ENCODE measurements at regions not wholly inside any gene's neighbourhood (a gene's known extent, or its start where the extent isn't known, plus 50 kb on each side); places are given as distances from the start of the nearest gene placed in this dataset.

- Mint-ChIP-seq H3K36me3 (ENCODE audit: insufficient read depth) (no peaks in the 10 kb centered on the region), H3K4me3 (no peak overlapping the region), H3K9me3 (no peaks in the 10 kb centered on the region), H3K27ac (ENCODE audit: low read depth) (no peak overlapping the region), H3K4me1 (peaks cover 7% of the 10 kb centered on the region), H3K27me3 (no peaks in the 10 kb centered on the region)
- DNase-seq (ENCODE audit: low spot score in 2 of 2), result no peak
- no peak for ATAC-seq (replicated peaks; ENCODE audit: extremely low read depth, poor library complexity, severe bottlenecking)
These were observed 239.6 kb upstream of the B3GALT2 start for GRCh38 chr1:193426061-193426460.

GRCh38 chr1:193421487-193421886, 235.1 kb upstream of the B3GALT2 start:
- no peak overlapping the region for H3K27ac Mint-ChIP-seq (ENCODE audit: low read depth)
- DNase-seq (ENCODE audit: low spot score in 2 of 2), result no peak
- no peak overlapping the region for H3K4me3 Mint-ChIP-seq
- H3K27me3 Mint-ChIP-seq, result no peaks in the 10 kb centered on the region
- ATAC-seq (replicated peaks; ENCODE audit: extremely low read depth, poor library complexity, severe bottlenecking), result no peak
- peaks cover 18% of the 10 kb centered on the region for H3K4me1 Mint-ChIP-seq
- H3K9me3 Mint-ChIP-seq, result no peaks in the 10 kb centered on the region
- H3K36me3 Mint-ChIP-seq (ENCODE audit: insufficient read depth), result no peaks in the 10 kb centered on the region

GRCh38 chr1:193419295-193419694, 232.9 kb upstream of the B3GALT2 start:
- Mint-ChIP-seq H3K36me3 (ENCODE audit: insufficient read depth) (no peaks in the 10 kb centered on the region), H3K27me3 (no peaks in the 10 kb centered on the region), H3K27ac (ENCODE audit: low read depth) (peak overlapping the region; percentile 88), H3K4me3 (peak overlapping the region; percentile 72), H3K9me3 (no peaks in the 10 kb centered on the region), H3K4me1 (peaks cover 18% of the 10 kb centered on the region)
- DNase-seq (ENCODE audit: low spot score in 2 of 2), result no peak
- no peak for ATAC-seq (replicated peaks; ENCODE audit: extremely low read depth, poor library complexity, severe bottlenecking)

- Mint-ChIP-seq H3K36me3 (ENCODE audit: insufficient read depth) (no peaks in the 10 kb centered on the region), H3K27ac (ENCODE audit: low read depth) (peak overlapping the region; percentile 88), H3K4me1 (peaks cover 18% of the 10 kb centered on the region), H3K27me3 (no peaks in the 10 kb centered on the region), H3K4me3 (peak overlapping the region; percentile 72), H3K9me3 (no peaks in the 10 kb centered on the region)
- ATAC-seq (replicated peaks; ENCODE audit: extremely low read depth, poor library complexity, severe bottlenecking), result no peak
- no peak for DNase-seq (ENCODE audit: low spot score in 2 of 2)
These were observed 232.3 kb upstream of the B3GALT2 start for GRCh38 chr1:193418745-193419058.

GRCh38 chr1:193417945-193418744, 231.7 kb upstream of the B3GALT2 start:
- DNase-seq (ENCODE audit: low spot score in 2 of 2) (no peak), ATAC-seq (replicated peaks; ENCODE audit: extremely low read depth, poor library complexity, severe bottlenecking) (peak; percentile 77)
- H3K4me3 Mint-ChIP-seq, result peak overlapping the region; percentile 72
- H3K36me3 Mint-ChIP-seq (ENCODE audit: insufficient read depth), result no peaks in the 10 kb centered on the region
- H3K27ac Mint-ChIP-seq (ENCODE audit: low read depth), result peak overlapping the region; percentile 88
- H3K27me3 Mint-ChIP-seq, result no peaks in the 10 kb centered on the region
- peaks cover 4% of the 10 kb centered on the region for H3K9me3 Mint-ChIP-seq
- H3K4me1 Mint-ChIP-seq, result peaks cover 18% of the 10 kb centered on the region

GRCh38 chr1:193417403-193417802, 231.0 kb upstream of the B3GALT2 start:
- Mint-ChIP-seq H3K9me3 (peaks cover 5% of the 10 kb centered on the region), H3K36me3 (ENCODE audit: insufficient read depth) (no peaks in the 10 kb centered on the region), H3K4me1 (peaks cover 18% of the 10 kb centered on the region), H3K4me3 (peak overlapping the region; percentile 72), H3K27ac (ENCODE audit: low read depth) (peak overlapping the region; percentile 88), H3K27me3 (no peaks in the 10 kb centered on the region)
- DNase-seq (ENCODE audit: low spot score in 2 of 2) (no peak), ATAC-seq (replicated peaks; ENCODE audit: extremely low read depth, poor library complexity, severe bottlenecking) (no peak)

- Mint-ChIP-seq H3K4me1 (peaks cover 27% of the 10 kb centered on the region), H3K27ac (ENCODE audit: low read depth) (peak overlapping the region; percentile 88), H3K36me3 (ENCODE audit: insufficient read depth) (no peaks in the 10 kb centered on the region), H3K4me3 (no peak overlapping the region), H3K9me3 (peaks cover 5% of the 10 kb centered on the region), H3K27me3 (no peaks in the 10 kb centered on the region)
- DNase-seq (ENCODE audit: low spot score in 2 of 2), result no peak
- ATAC-seq (replicated peaks; ENCODE audit: extremely low read depth, poor library complexity, severe bottlenecking), result no peak
These were observed 230.0 kb upstream of the B3GALT2 start for GRCh38 chr1:193416226-193417024.

DNA sequence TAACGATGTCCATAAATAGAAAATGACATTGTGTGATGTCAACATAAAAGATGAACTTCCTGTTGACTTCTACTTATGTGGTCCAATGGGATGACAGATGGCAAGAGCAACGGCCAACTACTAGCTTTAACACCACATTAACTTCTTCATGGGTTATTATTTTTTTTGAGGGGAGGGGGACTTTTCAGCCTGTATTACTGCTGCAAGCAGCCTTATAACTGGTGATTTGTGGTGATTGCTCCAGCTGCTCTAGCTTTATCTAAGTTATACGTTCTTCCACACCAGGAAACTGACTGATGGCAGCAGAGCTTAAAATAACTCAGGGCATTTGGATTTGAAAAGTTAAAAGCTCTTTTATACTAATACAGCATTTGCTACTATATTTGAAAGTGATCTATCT, 228.8 kb upstream of the B3GALT2 start:
- no peaks in the 10 kb centered on the region for H3K27me3 Mint-ChIP-seq
- DNase-seq (ENCODE audit: low spot score in 2 of 2) (no peak), ATAC-seq (replicated peaks; ENCODE audit: extremely low read depth, poor library complexity, severe bottlenecking) (no peak)
- no peaks in the 10 kb centered on the region for H3K36me3 Mint-ChIP-seq (ENCODE audit: insufficient read depth)
- H3K4me1 Mint-ChIP-seq, result peaks cover 27% of the 10 kb centered on the region
- H3K27ac Mint-ChIP-seq (ENCODE audit: low read depth), result no peak overlapping the region
- no peak overlapping the region for H3K4me3 Mint-ChIP-seq
- peaks cover 5% of the 10 kb centered on the region for H3K9me3 Mint-ChIP-seq

DNA sequence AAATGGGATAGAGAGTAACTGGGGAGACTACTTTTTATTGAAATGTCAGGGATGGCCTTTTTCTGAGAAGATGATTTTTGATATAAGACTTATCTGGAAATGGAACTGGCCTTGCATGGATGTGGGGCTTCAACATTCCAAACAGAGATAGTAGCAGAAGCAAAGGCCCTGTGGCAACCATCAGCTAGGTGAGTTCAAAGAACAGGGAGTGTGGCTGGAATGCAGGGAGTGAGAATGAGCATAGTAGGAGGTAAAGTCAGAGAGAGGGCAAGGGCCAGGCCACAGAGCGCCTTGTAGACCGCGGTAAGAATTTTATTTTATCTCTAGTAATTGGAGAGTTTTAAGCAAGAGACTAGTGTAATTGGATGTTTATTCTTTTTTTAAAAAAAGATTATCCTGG, 227.0 kb upstream of the B3GALT2 start:
- ATAC-seq (replicated peaks; ENCODE audit: extremely low read depth, poor library complexity, severe bottlenecking) (no peak), DNase-seq (ENCODE audit: low spot score in 2 of 2) (no peak)
- Mint-ChIP-seq H3K9me3 (peaks cover 5% of the 10 kb centered on the region), H3K4me3 (no peak overlapping the region), H3K27ac (ENCODE audit: low read depth) (peak overlapping the region; percentile 71), H3K36me3 (ENCODE audit: insufficient read depth) (no peaks in the 10 kb centered on the region), H3K4me1 (peaks cover 20% of the 10 kb centered on the region), H3K27me3 (no peaks in the 10 kb centered on the region)

- DNase-seq (ENCODE audit: low spot score in 2 of 2) (no peak), ATAC-seq (replicated peaks; ENCODE audit: extremely low read depth, poor library complexity, severe bottlenecking) (no peak)
- no peak overlapping the region for H3K4me3 Mint-ChIP-seq
- H3K36me3 Mint-ChIP-seq (ENCODE audit: insufficient read depth), result no peaks in the 10 kb centered on the region
- peaks cover 15% of the 10 kb centered on the region for H3K4me1 Mint-ChIP-seq
- H3K27me3 Mint-ChIP-seq, result no peaks in the 10 kb centered on the region
- H3K9me3 Mint-ChIP-seq, result peaks cover 5% of the 10 kb centered on the region
- no peak overlapping the region for H3K27ac Mint-ChIP-seq (ENCODE audit: low read depth)
These were observed 226.3 kb upstream of the B3GALT2 start for GRCh38 chr1:193412748-193413147.

- ATAC-seq (replicated peaks; ENCODE audit: extremely low read depth, poor library complexity, severe bottlenecking), result no peak
- Mint-ChIP-seq H3K4me3 (no peak overlapping the region), H3K36me3 (ENCODE audit: insufficient read depth) (no peaks in the 10 kb centered on the region), H3K27me3 (no peaks in the 10 kb centered on the region), H3K9me3 (peaks cover 5% of the 10 kb centered on the region), H3K4me1 (peaks cover 15% of the 10 kb centered on the region), H3K27ac (ENCODE audit: low read depth) (peak overlapping the region; percentile 29)
- DNase-seq (ENCODE audit: low spot score in 2 of 2), result no peak
These were observed 225.3 kb upstream of the B3GALT2 start for GRCh38 chr1:193411714-193412113.

- Mint-ChIP-seq H3K27ac (ENCODE audit: low read depth) (no peak overlapping the region), H3K36me3 (ENCODE audit: insufficient read depth) (no peaks in the 10 kb centered on the region), H3K27me3 (no peaks in the 10 kb centered on the region), H3K4me3 (no peak overlapping the region), H3K9me3 (peaks cover 5% of the 10 kb centered on the region), H3K4me1 (peaks cover 15% of the 10 kb centered on the region)
- DNase-seq (ENCODE audit: low spot score in 2 of 2) (no peak), ATAC-seq (replicated peaks; ENCODE audit: extremely low read depth, poor library complexity, severe bottlenecking) (no peak)
These were observed 224.8 kb upstream of the B3GALT2 start for GRCh38 chr1:193411215-193411614.

- Mint-ChIP-seq H3K4me1 (peaks cover 15% of the 10 kb centered on the region), H3K27ac (ENCODE audit: low read depth) (no peak overlapping the region), H3K9me3 (peaks cover 5% of the 10 kb centered on the region), H3K27me3 (no peaks in the 10 kb centered on the region), H3K36me3 (ENCODE audit: insufficient read depth) (no peaks in the 10 kb centered on the region), H3K4me3 (no peak overlapping the region)
- ATAC-seq (replicated peaks; ENCODE audit: extremely low read depth, poor library complexity, severe bottlenecking) (no peak), DNase-seq (ENCODE audit: low spot score in 2 of 2) (no peak)
These were observed 222.4 kb upstream of the B3GALT2 start for GRCh38 chr1:193408782-193409293.
